HEK293 (cell line): ENCODE measurements at regions not wholly inside any gene's neighbourhood (a gene's known extent, or its start where the extent isn't known, plus 50 kb on each side); places are given as distances from the start of the nearest gene placed in this dataset.

Experiments used
- CTCF ChIA-PET: fragments of 350-600 bp; formaldehyde crosslinking; extraction: SDS; loops from one replicate; lab custom pipeline; 2021; ENCODE audit warnings: antibody characterized with exemption; lab: Yijun Ruan, JAX
- POLR2A ChIA-PET: fragments of 300-600 bp; formaldehyde crosslinking; extraction: SDS; loops from one replicate; lab custom pipeline; 2020; ENCODE audit warnings: antibody characterized with exemption, inconsistent platforms; lab: Yijun Ruan, JAX
- H3K27ac ChIP-seq: fragments of 200-500 bp; sonication (Bioruptor generic); 2 replicates; pipeline ENCODE4 v1.5.1; 2014; ENCODE audit warnings: low read depth, low read length, control low read depth, inconsistent platforms; ENCODE audit errors: extremely low read depth
- H3K36me3 ChIP-seq, 2 experiments: fragments of 200-500 bp in 1 of 2; sonication (Bioruptor generic) in 1 of 2; 1 replicate in 1 of 2; 2 replicates in 1 of 2; pipeline ENCODE4 v1.5.1; 2014 to 2017; ENCODE audit warnings: inconsistent platforms in 2 of 2, low read length in 2 of 2; ENCODE audit not compliant: control insufficient read depth in 2 of 2, insufficient read depth in 1 of 2
- H3K4me1 ChIP-seq: fragments of 200-500 bp; sonication (Bioruptor generic); 2 replicates; pipeline ENCODE4 v1.5.1; 2014; ENCODE audit warnings: mild to moderate bottlenecking, low read length, inconsistent platforms; ENCODE audit not compliant: control insufficient read depth, insufficient read depth
- H3K4me3 ChIP-seq: 2 replicates; pipeline ENCODE4 v1.5.1; 2011; ENCODE audit warnings: low read depth, mild to moderate bottlenecking, control low read depth, low read length, moderate library complexity
- H3K9me3 ChIP-seq: fragments of 200-500 bp; sonication (Bioruptor generic); 2 replicates; pipeline ENCODE4 v1.5.1; 2014; ENCODE audit warnings: low read depth, low read length, inconsistent platforms; ENCODE audit not compliant: control insufficient read depth, insufficient read depth
- FEZF1 ChIP-seq: fragments of 450-650 bp; formaldehyde crosslinking; IDR thresholded peaks from 2 replicates; pipeline ENCODE4 v1.5.1; 2016; ENCODE audit warnings: missing biosample characterization, missing genetic modification characterization
- GLI2 ChIP-seq: fragments of 450-650 bp; formaldehyde crosslinking; IDR thresholded peaks from 2 replicates; pipeline ENCODE4; 2017; ENCODE audit warnings: missing biosample characterization, missing genetic modification characterization, low read depth, borderline replicate concordance
- HOXA7 ChIP-seq: sonication (generic); formaldehyde crosslinking; IDR thresholded peaks from 2 replicates; pipeline ENCODE4 v1.8.1; 2022; ENCODE audit warnings: missing genetic modification reagents, borderline replicate concordance
- OSR2 ChIP-seq: fragments of 450-650 bp; formaldehyde crosslinking; IDR thresholded peaks from 2 replicates; pipeline ENCODE4 v1.5.1; 2016; ENCODE audit warnings: missing biosample characterization, missing genetic modification characterization
- RBAK ChIP-seq: fragments of 450-650 bp; formaldehyde crosslinking; IDR thresholded peaks from 2 replicates; pipeline ENCODE4 v1.5.1; 2016; ENCODE audit warnings: missing biosample characterization, missing genetic modification characterization
- WT1 ChIP-seq: fragments of 450-650 bp; formaldehyde crosslinking; IDR thresholded peaks from 2 replicates; pipeline ENCODE4 v1.5.1; 2016; ENCODE audit warnings: missing biosample characterization, missing genetic modification characterization
- ZEB2 ChIP-seq: fragments of 450-650 bp; formaldehyde crosslinking; IDR thresholded peaks from 2 replicates; pipeline ENCODE4 v1.5.1; 2016; ENCODE audit warnings: missing biosample characterization, missing genetic modification characterization
- ZFP37 ChIP-seq: fragments of 450-650 bp; formaldehyde crosslinking; IDR thresholded peaks from 2 replicates; pipeline ENCODE4 v1.5.1; 2016; ENCODE audit warnings: missing biosample characterization, missing genetic modification characterization
- ZIC2 ChIP-seq: fragments of 450-650 bp; formaldehyde crosslinking; IDR thresholded peaks from 2 replicates; pipeline ENCODE4 v1.5.1; 2016; ENCODE audit warnings: missing biosample characterization, missing genetic modification characterization
- ZNF112 ChIP-seq: fragments of 450-650 bp; formaldehyde crosslinking; IDR thresholded peaks from 2 replicates; pipeline ENCODE4 v1.5.0; 2017; ENCODE audit warnings: missing biosample characterization, missing genetic modification characterization
- ZNF121 ChIP-seq: fragments of 450-650 bp; formaldehyde crosslinking; IDR thresholded peaks from 2 replicates; pipeline ENCODE4 v1.5.1; 2016; ENCODE audit warnings: missing biosample characterization, missing genetic modification characterization
- ZNF184 ChIP-seq: fragments of 450-650 bp; IDR thresholded peaks from 2 replicates; pipeline ENCODE4 v1.5.1; 2018; ENCODE audit warnings: missing biosample characterization, mild to moderate bottlenecking, missing genetic modification characterization
- ZNF19 ChIP-seq: fragments of 450-650 bp; formaldehyde crosslinking; IDR thresholded peaks from 2 replicates; pipeline ENCODE4; 2016; ENCODE audit warnings: missing biosample characterization, missing genetic modification characterization, low read depth
- ZNF223 ChIP-seq: fragments of 450-650 bp; formaldehyde crosslinking; IDR thresholded peaks from 2 replicates; pipeline ENCODE4 v1.5.1; 2016; ENCODE audit warnings: missing biosample characterization, missing genetic modification characterization
- ZNF248 ChIP-seq: fragments of 450-650 bp; formaldehyde crosslinking; IDR thresholded peaks from 2 replicates; pipeline ENCODE4 v1.5.1; 2017; ENCODE audit warnings: missing biosample characterization, missing genetic modification characterization
- ZNF266 ChIP-seq: fragments of 450-650 bp; formaldehyde crosslinking; IDR thresholded peaks from 2 replicates; pipeline ENCODE4 v1.5.1; 2016; ENCODE audit warnings: missing biosample characterization, missing genetic modification characterization, low read depth
- ZNF292 ChIP-seq: fragments of 450-650 bp; formaldehyde crosslinking; IDR thresholded peaks from 2 replicates; pipeline ENCODE4 v1.5.1; 2016; ENCODE audit warnings: low read depth, missing biosample characterization, missing genetic modification characterization, borderline replicate concordance
- ZNF311 ChIP-seq: fragments of 450-650 bp; formaldehyde crosslinking; IDR thresholded peaks from 2 replicates; pipeline ENCODE4 v1.5.1; 2017; ENCODE audit warnings: missing biosample characterization, missing genetic modification characterization, borderline replicate concordance
- ZNF366 ChIP-seq: fragments of 450-650 bp; formaldehyde crosslinking; conservative IDR thresholded peaks from 2 replicates; pipeline ENCODE4 v1.5.1; 2016; ENCODE audit warnings: missing biosample characterization, missing genetic modification characterization
- ZNF530 ChIP-seq: fragments of 450-650 bp; formaldehyde crosslinking; IDR thresholded peaks from 2 replicates; pipeline ENCODE4 v1.5.1; 2016; ENCODE audit warnings: low read depth, missing biosample characterization, missing genetic modification characterization
- ZNF610 ChIP-seq: fragments of 450-650 bp; formaldehyde crosslinking; IDR thresholded peaks from 2 replicates; pipeline ENCODE4 v1.5.1; 2016; ENCODE audit warnings: missing biosample characterization, missing genetic modification characterization, borderline replicate concordance
- ZNF621 ChIP-seq: fragments of 450-650 bp; formaldehyde crosslinking; IDR thresholded peaks from 2 replicates; pipeline ENCODE4 v1.5.1; 2017; ENCODE audit warnings: missing biosample characterization, missing genetic modification characterization
- ZNF660 ChIP-seq: fragments of 450-650 bp; IDR thresholded peaks from 2 replicates; pipeline ENCODE4 v1.5.1; 2018; ENCODE audit warnings: missing biosample characterization, mild to moderate bottlenecking, missing genetic modification characterization
- ZNF670 ChIP-seq: fragments of 450-650 bp; formaldehyde crosslinking; IDR thresholded peaks from 2 replicates; pipeline ENCODE4 v1.5.1; 2016; ENCODE audit warnings: missing biosample characterization, missing genetic modification characterization, low read depth
- TF ChIP-seq, protein P1 (sequence below): fragments of 450-650 bp; formaldehyde crosslinking; IDR thresholded peaks from 2 replicates; pipeline ENCODE4 v1.5.1; 2016; ENCODE audit warnings: missing biosample characterization, missing genetic modification characterization
- TF ChIP-seq, protein P2 (sequence below): sonication (generic); formaldehyde crosslinking; IDR thresholded peaks from 2 replicates; pipeline ENCODE4 v1.8.1; 2022; ENCODE audit warnings: mild to moderate bottlenecking, moderate library complexity, missing genetic modification reagents

- H3K4me3 ChIP-seq: no peak overlapping the region
Observed at GRCh38 chr4:67019686-67020437, 525.4 kb downstream of the CENPC start.

DNA sequence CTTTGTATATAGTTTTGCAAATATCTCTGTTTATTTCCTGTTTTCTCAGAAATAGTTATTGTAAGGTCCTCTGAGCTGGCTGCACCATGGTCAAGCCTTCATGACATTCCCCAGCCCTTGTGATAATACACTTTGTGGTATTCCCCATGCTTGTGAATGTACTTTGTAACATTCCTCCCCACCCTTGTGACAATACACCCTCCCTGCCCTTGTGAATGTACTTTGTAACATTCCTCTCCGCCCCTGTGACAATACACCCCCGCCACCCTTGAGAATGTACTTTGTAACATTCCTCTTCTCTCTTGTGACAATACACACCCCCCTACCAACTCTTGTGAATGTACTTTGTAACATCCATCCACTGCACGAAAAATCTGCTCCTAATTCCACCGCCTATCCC lies 530.7 kb downstream of the CENPC start:
- Histone ChIP-seq H3K36me3 (no peaks in the 10 kb centered on the region), H3K4me3 (no peak overlapping the region), H3K27ac (no peak overlapping the region), H3K4me1 (no peaks in the 10 kb centered on the region), H3K9me3 (no peaks in the 10 kb centered on the region)
- POLR2A ChIA-PET: no interaction called here
- TF ChIP-seq OSR2 (tag by site-specific recombination) (no peak), ZNF223 (tag by site-specific recombination) (no peak), ZNF311 (tag by site-specific recombination) (no peak), RBAK (no peak), ZNF610 (tag by site-specific recombination) (no peak), WT1 (tag by site-specific recombination) (no peak), ZIC2 (no peak), ZNF112 (no peak), ZFP37 (no peak)
- TF ChIP-seq, protein P1, sequence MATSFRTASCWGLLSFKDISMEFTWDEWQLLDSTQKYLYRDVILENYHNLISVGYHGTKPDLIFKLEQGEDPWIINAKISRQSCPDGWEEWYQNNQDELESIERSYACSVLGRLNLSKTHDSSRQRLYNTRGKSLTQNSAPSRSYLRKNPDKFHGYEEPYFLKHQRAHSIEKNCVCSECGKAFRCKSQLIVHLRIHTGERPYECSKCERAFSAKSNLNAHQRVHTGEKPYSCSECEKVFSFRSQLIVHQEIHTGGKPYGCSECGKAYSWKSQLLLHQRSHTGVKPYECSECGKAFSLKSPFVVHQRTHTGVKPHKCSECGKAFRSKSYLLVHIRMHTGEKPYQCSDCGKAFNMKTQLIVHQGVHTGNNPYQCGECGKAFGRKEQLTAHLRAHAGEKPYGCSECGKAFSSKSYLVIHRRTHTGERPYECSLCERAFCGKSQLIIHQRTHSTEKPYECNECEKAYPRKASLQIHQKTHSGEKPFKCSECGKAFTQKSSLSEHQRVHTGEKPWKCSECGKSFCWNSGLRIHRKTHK (tag by site-specific recombination): no peak
- CTCF ChIA-PET: no interaction called here

More at GRCh38 chr4:67019686-67020437, 525.4 kb downstream of the CENPC start:
- Histone ChIP-seq H3K9me3 (no peaks in the 10 kb centered on the region), H3K27ac (no peak overlapping the region)
- TF ChIP-seq ZNF621 (tag by site-specific recombination) (no peak), ZNF660 (tag by site-specific recombination) (no peak), ZNF670 (tag by site-specific recombination) (no peak), ZNF366 (tag by site-specific recombination) (no peak), HOXA7 (CRISPR knock-in tag) (no peak), ZNF248 (tag by site-specific recombination) (no peak), ZNF121 (tag by site-specific recombination) (no peak), GLI2 (tag by site-specific recombination) (no peak), FEZF1 (tag by site-specific recombination) (no peak)
- TF ChIP-seq, all 188 proteins: peak for 0
- Histone ChIP-seq H3K36me3 (no peaks in the 10 kb centered on the region), H3K4me1 (no peaks in the 10 kb centered on the region)
- CTCF ChIA-PET: no interaction called here
- POLR2A ChIA-PET: no interaction called here

DNA sequence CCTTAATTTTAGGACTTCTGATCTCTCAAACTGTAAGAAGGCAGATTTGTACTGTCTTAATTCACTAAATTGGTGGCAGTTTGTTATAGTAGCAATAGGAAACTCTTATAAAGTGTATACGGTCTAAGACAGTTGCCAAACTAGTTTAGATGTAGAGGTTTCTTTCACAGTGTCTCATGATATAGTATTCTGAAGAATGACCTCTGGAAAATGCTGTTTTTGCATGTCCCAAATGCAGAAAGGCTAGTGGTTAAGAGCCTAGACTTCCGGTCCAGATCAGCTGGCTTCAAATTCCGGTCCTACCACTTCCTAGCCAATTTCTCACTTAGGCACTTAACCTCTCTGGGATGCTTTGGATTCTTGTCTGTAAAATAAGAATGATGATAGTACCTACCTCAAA lies 538.5 kb downstream of the CENPC start:
- Histone ChIP-seq H3K4me1 (no peaks in the 10 kb centered on the region), H3K27ac (no peak overlapping the region)
- TF ChIP-seq ZNF530 (tag by site-specific recombination) (no peak), ZNF19 (tag by site-specific recombination) (no peak), ZNF292 (tag by site-specific recombination) (no peak), ZNF184 (tag by site-specific recombination) (no peak), ZNF266 (no peak), ZEB2 (tag by site-specific recombination) (no peak)
- TF ChIP-seq, protein P2, sequence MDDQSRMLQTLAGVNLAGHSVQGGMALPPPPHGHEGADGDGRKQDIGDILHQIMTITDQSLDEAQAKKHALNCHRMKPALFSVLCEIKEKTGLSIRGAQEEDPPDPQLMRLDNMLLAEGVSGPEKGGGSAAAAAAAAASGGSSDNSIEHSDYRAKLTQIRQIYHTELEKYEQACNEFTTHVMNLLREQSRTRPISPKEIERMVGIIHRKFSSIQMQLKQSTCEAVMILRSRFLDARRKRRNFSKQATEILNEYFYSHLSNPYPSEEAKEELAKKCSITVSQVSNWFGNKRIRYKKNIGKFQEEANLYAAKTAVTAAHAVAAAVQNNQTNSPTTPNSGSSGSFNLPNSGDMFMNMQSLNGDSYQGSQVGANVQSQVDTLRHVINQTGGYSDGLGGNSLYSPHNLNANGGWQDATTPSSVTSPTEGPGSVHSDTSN (CRISPR knock-in tag): no peak
- TF ChIP-seq, all 188 proteins: peak for 0
- no peaks in the 10 kb centered on the region for H3K36me3 ChIP-seq
- ChIA-PET CTCF (no interaction called here), POLR2A (no interaction called here)
- H3K4me3 ChIP-seq: no peak overlapping the region
- H3K9me3 ChIP-seq: no peaks in the 10 kb centered on the region
